HG03521 (cell line): ENCODE measurements at regions not wholly inside any gene's neighbourhood (a gene's known extent, or its start where the extent isn't known, plus 50 kb on each side); places are given as distances from the start of the nearest gene placed in this dataset.

Experiments used
- ATAC-seq: cut with Tn5 transposase; IDR thresholded peaks from one replicate; pipeline ENCODE4 v1.9.1; 2021; ENCODE audit warnings: mild to moderate bottlenecking, moderate library complexity; ENCODE audit not compliant: unreplicated experiment

DNA sequence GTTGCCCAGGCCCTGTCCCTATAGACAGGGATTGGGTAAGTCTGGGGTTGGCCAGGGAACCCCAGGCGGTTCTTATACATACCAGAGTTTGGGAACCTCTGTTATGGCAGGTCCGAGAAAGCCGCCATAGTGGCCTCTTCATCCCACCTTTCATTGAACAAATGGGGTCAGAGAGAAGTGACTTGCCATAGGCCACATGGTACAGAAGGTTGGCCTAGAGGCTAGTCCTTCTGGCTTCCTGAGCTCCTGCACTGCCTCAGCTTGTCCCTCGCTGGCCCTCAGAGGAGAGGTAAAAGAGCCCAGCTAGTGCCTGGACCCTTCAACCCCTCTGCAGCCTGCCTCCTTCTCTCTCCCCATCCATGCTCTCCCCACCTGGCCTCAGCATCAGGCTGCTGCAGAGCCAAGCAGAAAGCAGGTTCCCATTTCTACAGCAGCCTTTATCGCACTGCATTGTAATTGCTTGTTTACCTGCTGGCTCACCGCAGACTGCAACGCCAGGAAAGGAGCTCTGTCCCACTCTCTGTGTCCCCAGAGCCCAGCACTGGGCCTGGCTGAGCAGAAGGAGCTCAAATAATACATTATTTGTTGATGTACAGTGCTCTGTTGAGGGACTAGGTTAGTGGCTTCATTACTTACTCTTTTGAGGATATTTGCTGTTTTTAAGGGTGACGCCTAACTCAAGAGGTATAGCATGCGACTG is 103.6 kb downstream of the TRIM29 start:
- ATAC-seq, result no peak

DNA sequence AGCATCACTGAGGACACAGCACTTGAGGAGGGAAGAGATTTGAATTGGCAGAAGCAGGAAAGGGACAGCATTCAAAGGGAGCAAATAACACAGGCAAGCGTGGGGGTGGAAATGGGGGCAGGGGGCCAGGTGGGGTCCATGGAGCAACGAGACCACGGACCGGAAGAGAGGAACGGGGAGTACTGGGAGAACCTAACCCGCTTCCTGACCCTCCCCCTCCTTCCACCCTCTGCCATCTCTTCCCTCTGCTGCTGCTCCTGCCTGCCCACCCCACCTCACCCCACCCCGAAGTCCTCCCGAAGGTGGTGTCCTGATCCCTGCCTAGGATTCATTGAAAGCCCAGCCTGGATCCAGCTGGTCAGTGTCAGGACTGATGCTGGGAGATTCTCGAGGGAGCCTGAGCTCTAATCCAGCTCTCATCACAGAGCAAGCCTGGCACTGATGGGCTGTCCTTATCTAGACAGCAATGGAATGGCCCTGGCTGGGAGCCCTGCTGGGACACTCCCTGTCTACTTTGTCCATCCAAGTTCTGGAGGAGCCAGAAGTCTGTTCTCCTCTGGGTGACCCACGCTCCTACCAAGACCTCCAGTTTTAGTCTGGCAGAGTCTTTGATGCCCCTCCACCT is 105.0 kb downstream of the TRIM29 start:
- ATAC-seq, result no peak

DNA sequence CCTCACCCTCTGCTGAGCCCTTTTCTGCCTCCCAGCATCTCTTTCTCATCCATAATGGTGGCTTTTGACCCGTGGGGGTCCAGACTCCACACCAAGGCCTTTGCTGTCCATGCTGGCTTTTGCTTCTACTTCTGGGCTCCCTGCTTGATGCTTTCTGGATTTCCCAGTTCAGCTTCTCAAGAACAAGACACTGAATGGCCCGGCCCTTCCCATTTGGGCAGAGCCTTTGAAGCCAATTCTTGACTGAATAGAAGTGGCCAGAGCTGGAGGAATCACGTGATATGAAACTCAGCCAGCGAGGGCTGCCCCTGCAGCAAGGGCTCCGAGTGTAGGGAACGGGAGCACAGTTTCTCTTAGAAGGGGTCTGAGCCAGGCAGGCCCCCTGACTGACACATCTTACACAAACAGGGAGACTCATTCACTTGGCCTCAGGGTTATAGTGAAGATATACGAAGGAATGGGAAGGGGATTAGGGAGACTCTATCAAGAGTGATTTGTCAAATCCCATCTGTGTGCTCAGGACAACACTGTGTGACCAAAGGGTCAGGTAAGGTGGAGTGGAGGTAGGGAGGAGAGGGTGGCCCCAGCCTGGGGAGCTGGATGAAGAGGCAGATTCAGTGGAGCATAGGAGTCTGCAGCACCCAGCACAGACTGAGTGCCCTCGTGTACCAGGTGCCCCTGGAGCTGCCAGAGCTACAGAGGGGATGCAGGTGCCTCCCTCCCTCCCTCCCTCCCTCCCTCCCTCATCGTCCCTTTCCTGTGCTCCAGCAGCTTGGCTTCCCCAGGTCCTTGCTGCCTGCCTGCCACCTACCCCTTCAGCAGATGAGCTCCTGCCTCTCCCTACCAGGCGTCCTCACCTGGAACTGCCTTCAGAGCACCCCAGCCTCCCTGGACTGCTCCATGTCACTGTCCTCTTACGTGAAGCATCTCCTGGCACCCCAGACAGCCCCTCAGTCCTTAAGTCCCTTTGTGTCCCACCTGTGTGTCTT is 106.0 kb downstream of the TRIM29 start:
- no peak for ATAC-seq

DNA sequence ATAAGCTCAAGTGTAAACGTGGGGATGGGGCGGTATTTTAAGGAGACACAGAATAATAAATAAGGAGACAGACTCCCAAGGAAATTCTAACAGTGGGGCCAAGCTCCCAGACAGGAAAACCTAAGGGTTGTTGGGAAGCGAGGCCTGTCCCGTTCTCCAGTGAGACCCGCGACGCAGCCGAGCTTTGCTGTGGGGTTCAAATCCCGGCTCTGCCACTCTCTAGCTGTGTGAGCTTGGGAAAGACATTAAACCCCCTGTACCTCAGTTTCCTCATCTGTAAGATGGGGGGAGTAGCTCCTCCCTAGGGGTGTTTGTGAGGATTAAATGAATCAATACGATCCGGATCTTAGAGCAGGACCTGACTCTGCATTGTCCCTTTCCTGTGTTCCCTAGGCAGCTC is 106.8 kb downstream of the TRIM29 start:
- no peak for ATAC-seq

DNA sequence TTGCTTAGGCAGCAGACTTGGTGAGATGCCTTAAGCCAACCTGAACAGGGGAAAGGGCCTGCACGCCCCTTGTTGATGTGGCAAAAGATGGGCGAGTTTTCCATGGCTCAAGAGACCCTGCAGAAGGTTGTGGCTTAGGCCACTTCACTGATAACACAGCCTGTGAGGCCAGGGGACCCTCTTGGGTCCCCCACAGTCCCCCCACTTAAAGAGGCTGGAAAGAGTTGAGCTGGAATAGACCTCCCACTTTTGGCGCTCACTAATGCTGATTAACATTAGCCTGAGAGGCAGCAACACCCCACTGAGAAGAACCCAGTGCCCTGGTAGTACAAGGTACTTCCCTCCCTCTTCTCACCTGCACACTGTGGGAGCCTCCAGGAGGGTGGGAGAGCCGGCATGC is 107.5 kb downstream of the TRIM29 start:
- no peak for ATAC-seq

DNA sequence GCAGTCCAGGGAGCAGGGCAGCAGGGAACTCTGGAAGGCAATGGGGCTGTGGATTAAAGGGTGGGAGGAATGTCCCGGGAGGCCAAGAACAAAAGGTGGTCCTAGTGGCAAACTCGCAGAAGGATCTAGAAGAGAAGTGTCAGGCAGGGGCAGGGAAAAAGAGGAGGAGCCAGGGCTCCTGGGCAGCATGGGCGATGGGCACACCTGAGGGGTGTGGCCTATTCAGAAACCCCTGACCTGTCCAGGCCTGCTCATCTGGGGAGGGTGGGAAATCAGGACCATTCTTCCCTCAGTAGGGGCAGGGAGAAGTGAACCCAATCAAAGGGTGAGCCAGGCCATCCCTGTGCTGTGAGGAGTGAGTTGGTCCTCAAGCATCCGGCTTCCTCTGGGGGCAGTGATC is 108.6 kb downstream of the TRIM29 start:
- no peak for ATAC-seq

DNA sequence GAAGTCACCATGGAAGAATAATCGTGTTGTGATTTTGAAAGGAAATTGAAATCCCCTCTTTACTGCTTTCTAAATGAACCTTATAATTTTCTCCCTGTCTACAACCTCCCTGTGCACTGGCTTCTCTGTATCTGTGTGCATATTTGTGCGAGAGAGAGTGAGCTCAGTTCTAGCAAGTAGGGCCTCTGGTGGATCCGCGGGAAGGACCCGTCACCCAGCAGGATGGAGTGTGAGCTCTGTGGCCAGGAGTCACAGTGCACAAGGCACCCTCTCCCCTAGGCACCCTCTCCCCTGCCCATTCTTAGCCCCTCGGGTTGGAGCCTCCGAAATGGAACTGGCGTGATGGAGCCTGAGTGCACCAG is 109.0 kb downstream of the TRIM29 start:
- no peak for ATAC-seq

DNA sequence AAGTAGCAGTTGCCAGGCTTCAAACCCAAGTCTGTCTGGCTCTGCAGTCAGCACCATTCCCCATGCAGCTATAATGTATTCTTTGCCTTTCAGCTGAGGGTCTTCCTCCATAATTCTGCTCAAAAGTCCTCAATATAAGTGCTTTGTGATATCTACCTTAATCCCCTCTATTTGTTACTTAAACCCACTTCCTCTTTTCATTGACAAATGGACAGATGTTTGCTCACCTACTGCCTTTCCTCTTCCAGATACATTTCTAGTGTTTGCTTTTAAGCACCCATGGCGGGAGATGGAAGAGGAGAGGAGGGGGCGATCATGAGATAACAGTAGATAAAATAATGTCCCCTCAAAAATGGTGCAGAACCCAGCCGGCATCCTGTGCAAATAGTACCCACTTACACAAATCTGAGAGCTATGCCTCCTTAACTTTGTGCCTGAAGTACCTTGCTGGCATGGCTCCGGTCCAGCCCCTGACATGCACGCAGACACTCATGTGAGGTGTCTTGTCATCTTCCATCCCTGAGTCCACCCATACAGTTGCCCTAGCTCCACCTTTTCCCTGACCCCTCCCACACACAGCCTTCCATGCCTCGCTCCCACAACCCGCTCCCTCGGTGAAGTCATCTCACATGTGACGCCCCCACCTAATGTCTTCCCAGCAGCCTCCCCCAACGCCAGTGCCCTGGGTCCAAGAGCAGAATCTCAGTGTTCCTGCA is 109.6 kb downstream of the TRIM29 start:
- ATAC-seq, result no peak

DNA sequence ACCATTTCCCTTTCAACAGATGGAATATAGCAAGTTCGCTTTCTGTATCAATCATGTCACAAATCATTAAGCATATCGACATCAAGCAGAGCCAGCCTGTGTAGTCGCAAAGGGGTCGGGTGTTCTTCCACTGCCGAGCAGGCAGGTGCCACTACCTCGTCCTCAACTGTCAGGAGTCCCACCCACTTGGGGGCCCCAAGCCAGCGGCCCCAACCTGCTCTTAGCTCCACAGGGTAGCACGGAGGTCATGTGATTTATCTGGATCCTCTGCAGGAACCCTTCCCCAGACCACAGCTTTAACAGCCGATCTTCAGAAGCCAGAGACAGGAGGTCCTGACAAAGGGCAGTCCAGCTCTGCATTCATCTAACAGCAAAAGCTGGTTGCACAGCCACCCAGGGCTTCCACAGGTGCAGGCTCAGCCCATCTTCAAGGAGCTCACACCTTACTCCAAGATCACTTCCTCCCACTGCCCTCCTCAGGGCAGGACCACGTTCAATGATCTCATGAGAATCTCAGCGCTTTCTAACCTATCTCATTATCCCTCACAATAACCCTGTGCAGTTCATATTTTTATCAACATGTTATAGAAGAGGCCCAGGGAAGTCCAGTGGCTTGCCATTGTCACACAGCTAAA is 110.2 kb downstream of the TRIM29 start:
- ATAC-seq, result no peak

DNA sequence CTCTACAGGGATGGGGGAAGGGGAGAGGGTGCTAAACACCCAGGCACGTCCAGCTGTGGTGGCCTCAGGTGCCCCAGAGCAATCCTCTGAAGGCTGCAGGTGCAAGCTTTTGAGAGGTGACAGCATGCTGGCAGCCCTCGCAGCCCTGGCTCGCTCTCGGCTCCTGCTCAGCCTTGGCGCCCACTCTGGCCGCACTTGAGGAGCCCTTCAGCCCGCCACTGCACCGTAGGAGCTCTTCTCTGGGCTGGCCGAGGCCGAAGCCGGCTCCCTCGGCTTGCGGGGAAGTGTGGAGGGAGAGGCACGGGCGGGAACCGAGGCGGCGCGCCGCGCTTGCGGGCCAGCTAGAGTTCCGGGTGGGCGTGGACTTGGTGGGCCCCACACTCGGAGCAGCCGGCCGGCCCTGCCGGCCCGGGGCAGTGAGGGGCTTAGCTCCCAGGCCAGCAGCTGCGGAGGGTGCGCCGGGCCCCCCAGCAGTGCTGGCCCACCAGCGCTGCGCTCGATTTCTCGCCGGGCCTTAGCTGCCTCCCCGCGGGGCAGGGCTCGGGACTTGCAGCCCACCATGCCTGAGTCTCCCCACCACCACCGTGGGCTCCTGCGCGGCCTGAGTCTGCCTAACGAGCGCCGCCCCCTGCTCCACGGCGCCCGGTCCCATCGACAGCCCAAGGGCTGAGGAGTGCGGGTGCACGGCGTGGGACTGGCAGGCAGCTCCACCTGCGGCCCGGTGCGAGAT is 112.1 kb downstream of the TRIM29 start:
- ATAC-seq, result no peak

DNA sequence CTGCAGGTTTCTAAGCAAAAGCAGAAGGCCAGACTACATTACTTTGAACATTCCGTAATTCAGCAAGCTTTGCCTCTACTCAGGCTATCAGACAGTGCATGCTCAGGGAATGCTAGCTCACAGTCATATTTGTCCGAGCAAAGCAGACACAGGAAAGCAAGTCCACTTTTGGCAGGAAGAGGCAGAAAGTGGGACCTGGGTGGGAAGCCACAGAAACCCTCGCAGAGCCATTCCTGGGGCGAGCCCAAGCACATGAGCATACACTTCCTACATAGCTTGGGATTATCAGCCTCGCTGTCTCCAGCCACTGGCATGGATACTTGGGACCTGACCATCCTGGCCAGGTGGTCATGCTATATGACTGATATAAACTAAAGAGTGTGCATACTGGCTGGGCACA is 113.3 kb downstream of the TRIM29 start:
- ATAC-seq, result no peak

DNA sequence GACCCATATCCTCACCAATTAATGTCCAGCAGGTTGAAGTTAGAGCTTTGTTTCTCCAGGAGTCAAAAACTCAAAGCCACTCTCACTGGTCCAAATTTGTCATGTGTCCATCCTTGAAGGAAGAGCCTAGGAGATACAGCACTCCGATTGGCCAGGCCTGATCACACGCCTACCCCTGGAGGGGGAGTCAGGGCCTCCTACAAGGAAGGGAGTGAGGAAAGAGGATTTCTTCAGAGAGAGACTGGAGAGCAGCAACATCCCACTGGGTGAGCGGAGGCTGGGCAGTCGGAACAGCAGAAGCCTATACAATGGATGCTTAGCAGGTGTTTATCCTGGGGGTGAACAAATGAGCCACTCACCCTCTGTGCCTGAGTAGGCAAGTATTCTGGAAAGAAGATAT is 113.9 kb downstream of the TRIM29 start:
- ATAC-seq, result no peak

DNA sequence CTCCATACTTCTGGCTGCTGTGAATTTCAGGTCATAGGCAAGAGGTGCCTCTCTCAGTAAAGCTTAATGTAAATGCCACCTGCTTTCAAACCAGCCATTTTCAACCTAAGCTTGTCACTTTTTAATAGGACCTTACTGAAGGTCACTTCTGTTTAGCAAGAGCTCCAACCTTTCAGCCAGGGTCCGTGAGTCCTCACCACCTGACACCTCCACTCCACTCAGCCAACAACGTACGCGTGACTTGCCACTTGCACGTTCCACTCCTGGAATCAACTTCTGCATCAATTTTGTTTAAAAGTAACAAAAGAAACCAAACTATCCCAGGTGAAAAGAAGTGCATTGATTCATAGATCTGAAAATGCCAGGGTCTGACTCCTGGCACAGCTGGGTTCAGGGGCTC is 114.4 kb downstream of the TRIM29 start:
- ATAC-seq, result no peak

DNA sequence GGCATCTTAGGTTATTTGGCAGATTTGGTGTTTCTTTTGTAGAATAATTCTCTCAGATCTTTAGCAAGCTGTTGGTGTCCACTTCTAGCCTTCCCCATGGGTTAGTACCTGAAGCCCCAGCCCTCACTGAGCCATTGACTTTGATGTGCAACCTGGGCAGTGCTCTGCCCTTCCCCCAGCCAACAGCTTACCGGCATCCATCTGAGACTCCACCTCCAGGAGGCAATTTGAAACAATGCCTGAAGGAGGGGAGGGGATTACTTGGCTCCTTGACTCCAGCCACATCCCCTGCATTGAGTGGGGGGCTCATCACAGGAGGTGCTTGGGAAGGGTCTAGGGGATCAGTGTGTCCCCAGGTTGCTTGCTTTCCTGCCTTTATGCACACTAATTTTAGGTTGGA is 114.8 kb downstream of the TRIM29 start:
- no peak for ATAC-seq

DNA sequence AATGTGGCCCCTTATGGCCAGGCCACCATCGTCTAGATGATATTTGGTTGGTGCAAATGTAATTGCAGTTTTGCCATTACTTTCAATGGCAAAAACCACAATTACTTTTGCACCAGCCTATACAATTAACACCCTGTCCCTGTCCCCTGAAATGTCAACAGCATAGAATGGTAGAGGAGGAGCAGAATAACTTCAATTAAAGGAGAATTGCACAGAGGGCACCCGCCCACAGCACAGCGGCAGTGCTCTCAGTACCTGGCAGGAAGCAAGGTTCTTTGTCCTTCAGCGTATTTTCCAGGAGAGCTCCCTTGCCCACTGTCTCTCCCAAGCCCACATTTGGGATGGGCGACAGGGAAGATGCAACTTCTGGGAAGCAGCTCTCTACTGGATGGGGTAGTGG is 115.3 kb downstream of the TRIM29 start:
- ATAC-seq, result no peak

DNA sequence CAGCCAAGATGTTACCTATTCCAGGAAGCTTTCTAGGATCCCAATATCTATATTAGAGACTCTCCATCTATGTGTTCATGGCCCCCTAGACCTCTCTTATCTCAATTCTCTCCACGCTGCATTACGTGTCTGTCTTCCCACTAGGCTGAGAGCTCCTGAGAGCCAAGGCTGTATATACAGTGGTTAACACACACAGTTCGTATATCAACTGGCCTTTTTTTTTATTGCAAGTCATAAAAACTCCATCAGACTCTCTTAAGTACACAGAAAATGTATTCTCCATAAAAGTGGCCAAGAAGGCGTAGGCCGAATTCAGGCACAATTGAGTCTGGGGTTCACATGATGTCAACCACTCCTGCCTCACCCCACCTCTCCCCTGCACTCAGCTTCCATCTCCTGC is 115.9 kb downstream of the TRIM29 start:
- no peak for ATAC-seq

DNA sequence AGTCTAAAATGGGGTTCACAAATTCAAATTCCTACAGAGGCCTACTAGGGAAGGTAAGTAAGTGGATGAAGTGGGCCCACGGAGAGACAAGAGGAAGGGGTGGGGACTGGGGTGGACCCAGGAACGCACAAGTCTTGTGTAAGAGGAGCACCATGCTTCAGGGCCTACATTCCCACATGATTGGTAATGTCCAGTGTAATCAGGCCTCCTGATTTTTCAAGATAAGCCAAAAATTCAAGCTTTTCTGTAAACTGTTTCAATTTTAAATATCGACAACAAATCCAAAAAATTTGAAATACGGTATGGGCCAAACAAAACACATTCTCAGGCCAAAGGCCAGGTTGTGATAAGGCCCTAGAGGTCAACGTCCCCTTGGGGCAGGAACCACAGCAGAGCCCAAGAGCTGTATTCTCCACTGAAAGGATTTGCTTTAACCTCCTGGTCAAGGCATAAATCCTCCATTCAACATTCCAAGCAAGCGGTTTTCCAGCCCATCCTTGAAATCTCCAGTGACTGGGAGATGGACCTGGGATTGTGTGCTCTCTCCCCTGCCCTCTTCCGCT is 116.4 kb downstream of the TRIM29 start:
- ATAC-seq, result no peak

DNA sequence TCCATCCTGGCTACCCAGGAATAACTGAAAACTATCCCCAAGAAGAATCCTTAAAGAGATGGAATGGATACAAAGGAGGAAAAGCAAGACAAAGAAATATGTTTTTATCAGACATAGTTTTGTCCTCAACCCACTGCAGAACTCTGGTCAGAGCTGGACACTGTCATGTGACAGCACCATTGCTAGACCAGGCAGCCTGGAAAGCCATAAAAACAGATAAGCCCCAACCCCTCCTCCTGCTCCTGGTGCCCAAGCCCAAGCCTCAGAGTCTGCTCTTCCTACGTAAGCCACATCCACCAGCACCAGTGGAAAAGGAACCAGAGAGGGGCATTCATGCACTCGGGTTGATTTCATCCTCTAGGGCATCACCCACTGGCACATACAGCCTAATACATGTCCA is 116.9 kb downstream of the TRIM29 start:
- no peak for ATAC-seq

DNA sequence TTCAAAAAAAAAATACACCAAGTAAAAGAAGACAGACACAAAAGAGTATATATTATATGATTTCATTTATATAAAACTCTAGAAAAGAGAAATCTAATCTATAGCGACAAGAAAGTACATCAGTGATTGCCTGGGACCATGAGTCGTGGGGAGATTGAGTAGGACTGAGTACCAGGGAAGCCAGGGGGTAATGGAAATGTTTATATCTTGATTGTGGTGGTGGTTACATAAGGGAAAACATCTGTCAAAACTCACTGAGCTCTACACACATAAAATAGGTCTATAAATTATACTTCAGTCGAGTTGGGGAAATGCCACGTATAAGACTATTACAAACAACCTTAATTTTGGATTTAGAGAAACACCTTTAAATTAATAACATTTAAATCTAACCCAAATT is 117.4 kb downstream of the TRIM29 start:
- ATAC-seq, result no peak

DNA sequence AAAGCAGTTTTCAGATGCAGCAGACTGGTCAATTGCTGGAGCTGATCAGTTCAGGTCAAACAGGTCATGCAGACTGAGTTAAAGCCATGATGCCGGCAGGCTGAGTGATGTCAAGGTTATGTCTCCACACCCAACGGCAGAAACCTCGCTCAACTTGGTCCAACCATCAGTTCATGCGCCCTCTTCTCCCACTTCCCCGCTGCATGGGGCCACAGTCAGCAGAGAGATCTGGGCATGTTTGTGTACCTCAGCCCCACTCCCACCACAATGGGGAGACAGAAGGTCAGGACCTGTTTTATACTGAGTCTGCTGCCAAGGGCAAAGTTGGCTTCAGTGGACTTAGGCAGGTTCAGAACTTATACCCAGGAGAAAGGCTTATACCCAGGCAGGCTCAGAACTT is 118.7 kb downstream of the TRIM29 start:
- no peak for ATAC-seq
